ENCODE measurements at regions not wholly inside any gene's neighbourhood (a gene's known extent, or its start where the extent isn't known, plus 50 kb on each side); places are given as distances from the start of the nearest gene placed in this dataset.

DNA sequence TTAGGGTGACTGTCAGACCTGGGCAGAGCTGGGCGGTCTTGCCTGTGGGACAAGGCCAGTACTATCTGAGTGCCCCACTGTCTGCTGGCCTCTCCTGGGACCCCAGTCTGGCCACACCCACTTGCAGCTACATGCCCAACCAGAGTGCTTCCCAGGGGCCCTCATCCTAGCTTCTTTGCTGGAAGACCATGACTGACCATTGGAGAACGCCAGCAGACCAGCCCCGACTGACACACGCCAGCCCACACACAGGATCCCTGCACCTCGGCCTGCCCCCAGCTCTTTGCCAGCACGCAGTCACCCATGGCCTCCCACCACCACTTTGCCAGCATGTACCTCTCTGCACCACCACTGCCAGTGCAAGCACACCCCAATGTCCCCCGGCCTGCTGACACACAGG is 585.7 kb downstream of the ZNF674 start:
- DNase-seq (ENCODE audit: low spot score) (no peak), ATAC-seq (no peak)
- intact Hi-C loops (cut with DNase I), result no loop called here

DNA sequence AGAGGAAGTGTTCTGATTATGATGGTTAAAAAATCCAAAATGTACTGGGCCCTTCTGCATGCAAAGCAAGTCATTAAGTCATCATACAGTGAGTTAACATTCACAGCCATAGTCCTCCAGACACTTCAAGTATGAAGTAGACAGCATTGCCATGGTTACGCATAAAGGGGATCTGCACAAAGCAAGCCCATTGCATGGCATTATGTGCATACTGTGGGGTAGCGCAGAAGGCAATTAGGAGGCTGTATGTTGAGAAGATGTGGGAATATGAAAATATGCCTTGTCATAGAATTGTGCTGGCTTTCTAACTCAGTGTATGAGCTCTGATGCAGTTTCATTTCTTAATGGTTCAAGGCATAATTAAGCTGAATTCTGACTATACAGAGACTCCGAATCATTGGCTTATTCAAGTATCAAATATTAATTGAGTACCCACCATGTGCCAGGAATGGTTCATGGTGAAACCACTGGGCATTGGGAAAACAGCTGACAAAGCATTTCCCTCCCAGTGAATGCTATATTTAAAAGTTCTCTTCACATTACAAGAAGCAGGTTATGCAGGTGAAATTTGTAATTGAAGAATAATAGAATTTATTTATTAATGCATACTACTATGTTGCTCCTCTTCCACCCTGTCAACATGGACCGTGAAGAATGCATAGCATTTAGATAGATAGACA is 588.9 kb downstream of the ZNF674 start:
- ATAC-seq, result no peak
- no peak for DNase-seq (ENCODE audit: low spot score)
- intact Hi-C loops (cut with DNase I), result no loop called here

DNA sequence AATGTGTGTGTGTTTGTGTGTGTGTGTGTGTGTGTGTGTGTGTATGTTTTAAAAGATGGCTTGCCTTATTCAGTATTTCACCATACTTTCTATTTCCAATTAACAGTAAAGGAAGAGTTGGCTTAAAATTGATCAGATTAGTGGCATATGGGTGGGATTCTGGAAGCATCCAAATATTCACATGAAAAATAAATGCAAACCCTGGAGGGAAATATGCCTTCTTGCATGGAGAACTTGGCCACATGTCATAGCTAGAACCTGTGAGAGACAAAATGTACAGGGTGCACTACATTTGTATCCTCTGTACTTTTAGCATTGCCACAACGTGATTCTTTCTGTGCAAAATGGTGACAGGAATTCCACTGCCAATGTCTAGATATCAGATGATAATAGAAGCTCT is 589.6 kb downstream of the ZNF674 start:
- intact Hi-C loops (cut with DNase I), result no loop called here
- ATAC-seq (no peak), DNase-seq (ENCODE audit: low spot score) (no peak)

DNA sequence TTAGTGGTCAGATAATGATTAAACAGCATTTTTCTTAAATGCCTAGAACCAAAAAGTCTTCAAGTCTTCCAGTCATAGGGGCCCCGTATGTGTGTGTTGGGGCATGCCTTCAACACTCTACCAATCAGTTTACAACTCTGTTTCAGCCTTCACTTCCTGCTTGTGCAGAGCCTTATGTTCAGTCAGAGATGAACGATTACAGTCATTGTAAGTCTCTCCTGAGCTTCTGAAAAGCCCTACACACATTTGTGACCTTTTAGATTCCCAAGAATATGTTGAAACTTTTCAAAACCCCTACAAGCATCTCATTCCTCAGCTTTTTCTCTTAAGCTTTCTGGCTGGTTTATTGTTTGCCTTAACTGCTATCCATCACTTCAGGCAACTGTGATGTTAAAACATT is 591.2 kb downstream of the ZNF674 start:
- intact Hi-C loops (cut with DNase I), result no loop called here
- ATAC-seq (no peak), DNase-seq (ENCODE audit: low spot score) (no peak)

DNA sequence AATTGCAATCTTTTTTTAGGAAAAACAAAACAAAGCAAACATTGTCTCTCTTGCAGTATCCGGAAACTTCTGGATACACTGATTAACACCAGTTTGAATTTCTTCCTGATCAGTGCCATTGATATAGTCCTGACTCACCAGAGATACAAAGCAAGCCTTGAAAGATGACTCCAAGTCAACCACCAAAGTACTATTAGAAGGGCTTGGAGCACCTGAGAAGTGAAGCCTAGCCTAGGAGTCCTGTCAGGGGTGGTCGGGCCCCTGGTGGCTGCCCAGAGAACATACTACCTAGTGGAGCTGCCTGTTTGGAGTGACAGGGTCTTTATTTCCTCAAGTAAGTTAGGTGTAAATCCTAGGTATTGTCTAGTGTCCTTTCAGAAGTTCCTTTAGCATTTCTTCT is 593.2 kb downstream of the ZNF674 start:
- DNase-seq (ENCODE audit: low spot score) (no peak), ATAC-seq (no peak)
- intact Hi-C loops (cut with DNase I), result no loop called here

DNA sequence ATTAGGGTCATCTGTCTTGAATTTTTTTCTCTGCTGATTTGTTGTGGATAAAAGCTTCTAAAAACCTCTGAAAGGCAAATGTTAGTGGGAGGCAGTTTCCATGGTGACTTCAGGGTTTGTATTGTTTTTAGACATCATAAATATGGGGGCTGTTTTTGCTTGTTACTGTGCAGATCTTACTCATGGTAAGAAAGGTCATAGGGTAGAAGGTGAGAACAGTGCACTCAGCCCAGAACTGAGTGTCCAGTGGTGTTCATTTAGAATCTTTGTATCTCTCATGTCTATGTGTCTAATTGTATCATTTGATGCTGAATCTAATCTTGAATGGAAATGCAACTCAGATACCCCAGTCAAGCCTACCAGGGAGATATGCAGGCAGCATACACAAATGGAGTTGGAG is 609.8 kb downstream of the ZNF674 start:
- intact Hi-C loops (cut with DNase I), result no loop called here
- no peak for ATAC-seq
- DNase-seq (ENCODE audit: low spot score), result no peak

DNA sequence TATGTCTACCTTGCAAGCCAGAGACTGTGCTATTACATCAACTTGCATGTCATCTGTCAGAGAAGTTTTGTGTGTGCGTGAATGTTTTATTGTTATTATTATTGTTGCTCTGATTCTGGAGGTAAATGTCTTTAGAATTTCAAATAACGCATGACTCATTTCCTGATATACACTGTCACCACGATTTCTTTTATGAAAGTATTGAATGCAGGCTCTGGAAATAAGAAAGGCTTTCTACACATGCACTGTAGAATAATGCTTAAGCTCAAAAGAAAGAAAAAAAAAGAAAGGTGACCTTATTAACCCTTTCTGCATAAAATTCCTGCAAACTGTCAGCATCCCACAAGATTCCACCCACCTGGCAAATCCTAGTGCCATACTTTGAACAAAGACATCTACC is 632.9 kb downstream of the ZNF674 start:
- no peak for ATAC-seq
- intact Hi-C loops (cut with DNase I), result no loop called here
- DNase-seq (ENCODE audit: low spot score), result no peak

DNA sequence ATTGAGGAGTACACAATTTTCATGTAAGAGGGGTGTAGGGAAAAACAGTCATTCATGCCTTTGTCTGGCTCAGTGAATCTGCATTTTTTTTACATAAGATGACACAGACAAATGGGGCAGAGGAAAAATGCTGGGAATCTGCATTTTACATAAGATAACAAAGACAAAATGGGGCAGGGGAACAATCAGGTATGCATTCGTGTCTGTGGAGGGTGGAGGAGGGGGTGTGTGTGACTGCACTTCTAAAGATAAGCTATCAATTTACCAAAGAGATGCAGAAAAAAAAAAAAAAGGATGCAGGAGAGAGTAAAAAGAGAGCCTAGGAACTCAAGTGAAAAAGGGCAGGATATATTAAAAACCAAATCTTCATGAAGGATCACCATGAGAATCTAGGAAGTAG is 637.4 kb downstream of the ZNF674 start:
- no peak for DNase-seq (ENCODE audit: low spot score)
- intact Hi-C loops (cut with DNase I), result no loop called here
- ATAC-seq, result no peak

DNA sequence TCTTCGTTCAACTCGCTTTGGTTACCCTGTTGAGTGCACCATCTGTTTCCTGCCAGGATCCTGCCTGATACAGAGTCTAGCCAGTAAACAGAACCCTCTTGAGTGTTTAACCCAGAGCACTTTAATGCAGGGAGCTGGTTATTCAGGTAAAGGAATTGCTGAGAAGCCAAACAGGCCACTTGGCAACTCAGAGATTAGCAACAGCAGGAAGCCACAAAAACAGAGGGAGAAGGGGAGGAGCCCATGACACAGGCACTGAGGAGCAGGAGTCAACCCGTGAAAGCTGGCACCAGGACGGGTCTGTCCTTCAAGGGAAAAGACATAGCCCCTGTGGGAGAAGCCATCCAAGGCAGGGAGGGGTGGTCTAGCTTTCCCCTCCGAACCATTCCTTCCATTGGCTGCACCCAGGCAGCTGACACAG is 641.4 kb downstream of the ZNF674 start:
- DNase-seq (ENCODE audit: low spot score) (no peak), ATAC-seq (no peak)
- intact Hi-C loops (cut with DNase I), result no loop called here

DNA sequence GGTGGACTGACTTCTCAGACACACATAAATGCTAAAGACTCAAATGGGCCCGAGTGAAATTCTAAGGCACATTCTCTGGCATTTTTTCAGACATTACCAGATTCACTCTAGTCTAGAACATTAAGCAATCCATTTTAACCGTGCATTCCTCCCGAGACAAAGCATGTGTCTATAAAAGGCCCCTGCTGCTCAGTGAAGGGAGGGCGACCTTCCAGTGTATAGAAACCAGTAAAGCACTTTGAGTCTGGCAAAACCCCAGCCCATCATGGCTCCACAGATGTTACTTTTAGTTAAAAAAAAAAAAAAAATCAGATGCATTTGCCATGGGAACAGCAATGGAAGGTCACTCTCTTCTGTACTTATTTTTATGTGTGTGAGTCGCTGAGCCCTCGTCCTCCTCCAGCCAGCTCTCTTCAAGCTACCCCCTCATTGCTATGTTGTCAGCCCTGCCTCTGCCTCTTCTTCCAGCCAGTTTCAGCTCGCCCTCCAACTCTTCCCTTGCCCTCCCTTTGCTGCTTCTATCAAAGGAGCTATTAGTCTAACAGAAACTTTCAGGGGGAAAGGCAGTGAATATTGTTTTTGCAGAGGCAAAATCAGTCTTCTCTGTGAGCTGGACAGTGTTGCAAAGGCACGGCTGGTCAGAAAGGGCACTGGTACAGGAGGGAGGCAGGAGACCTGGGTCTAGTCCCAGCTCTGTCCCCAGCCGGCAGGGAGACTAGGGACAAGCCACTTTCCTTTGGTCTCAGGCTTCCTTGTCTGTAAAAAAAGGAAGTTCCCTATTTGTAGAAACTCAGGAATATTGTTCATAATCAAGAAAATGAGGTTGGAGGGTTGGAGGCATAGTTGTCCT is 644.2 kb downstream of the ZNF674 start:
- ATAC-seq, result no peak
- no peak for DNase-seq (ENCODE audit: low spot score)
- intact Hi-C loops (cut with DNase I), result no loop called here

DNA sequence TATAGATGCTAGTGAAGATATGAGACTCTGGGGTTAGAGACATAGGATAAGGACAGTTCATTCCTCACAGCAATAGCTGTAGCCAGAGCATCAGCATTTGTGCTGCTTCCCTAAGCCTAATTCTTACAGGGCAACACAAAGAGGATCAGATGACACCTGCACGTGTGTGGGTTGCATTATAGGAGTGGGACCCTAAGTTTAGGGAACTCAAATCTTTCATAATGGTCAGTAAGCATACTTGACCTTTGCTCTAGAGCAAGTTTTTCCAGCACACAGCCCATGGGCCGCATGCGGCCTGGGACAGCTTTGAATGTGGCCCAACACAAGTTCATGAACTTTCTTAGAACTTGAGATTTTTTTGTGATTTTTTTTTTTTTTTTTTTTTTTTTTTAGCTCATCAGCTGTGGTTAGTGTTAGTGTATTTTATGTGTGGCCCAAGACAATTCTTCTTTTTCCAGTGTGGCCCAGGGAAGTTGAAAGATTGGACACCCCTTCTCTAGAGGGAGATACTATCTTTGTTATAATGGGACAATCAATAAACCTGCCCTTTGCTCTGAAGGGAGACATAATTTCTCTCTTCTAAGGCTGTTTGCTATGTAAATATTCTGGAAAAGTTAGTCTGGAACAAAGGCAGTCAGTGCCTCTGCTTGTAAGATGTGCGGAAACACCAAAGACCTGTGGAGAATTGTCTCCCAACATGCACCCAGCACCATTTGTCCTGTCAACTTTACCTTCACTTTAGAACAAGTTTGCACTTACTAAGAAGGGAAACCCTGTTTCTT is 650.2 kb downstream of the ZNF674 start:
- intact Hi-C loops (cut with DNase I), result no loop called here
- DNase-seq (ENCODE audit: low spot score), result no peak
- no peak for ATAC-seq

DNA sequence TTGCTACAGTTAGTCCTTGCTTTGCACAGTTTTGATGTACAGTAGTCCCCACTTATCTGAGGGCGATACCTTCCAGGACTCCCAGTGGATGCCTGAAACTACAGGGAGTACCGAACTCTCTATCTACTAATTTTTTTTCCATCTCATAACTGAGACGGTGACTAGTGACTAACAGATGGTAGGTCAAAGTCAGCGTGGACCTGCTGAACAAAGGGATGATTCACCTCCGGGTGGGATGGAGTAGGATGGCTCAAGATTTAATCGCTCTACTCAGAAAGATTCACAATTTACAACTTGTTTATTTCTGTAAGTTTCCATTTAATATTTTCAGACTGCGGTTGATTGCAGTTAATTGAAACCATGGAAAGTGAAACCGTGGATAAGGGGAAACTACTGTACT is 655.8 kb downstream of the ZNF674 start:
- ATAC-seq (no peak), DNase-seq (ENCODE audit: low spot score) (no peak)
- intact Hi-C loops (cut with DNase I), result no loop called here

DNA sequence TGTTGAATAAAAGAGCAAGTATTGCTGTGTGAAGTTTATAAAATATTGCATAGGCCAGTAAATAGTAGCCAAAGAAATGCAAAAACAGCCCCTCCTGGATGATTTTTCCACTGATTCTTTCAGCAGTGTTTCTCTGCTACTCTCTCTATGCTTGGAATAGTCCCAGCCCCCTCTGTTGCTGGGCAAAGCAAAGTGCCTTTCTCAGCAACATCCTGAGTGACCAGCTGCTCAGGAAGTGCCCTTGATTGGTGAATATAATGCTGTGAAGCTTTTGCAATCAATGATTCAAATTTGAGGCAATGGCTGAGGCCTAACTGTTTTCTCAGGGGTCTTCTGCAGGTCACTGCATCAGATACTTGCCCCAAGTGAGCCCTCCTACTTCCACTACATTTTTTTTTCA is 656.7 kb downstream of the ZNF674 start:
- DNase-seq (ENCODE audit: low spot score) (no peak), ATAC-seq (no peak)
- intact Hi-C loops (cut with DNase I), result no loop called here

DNA sequence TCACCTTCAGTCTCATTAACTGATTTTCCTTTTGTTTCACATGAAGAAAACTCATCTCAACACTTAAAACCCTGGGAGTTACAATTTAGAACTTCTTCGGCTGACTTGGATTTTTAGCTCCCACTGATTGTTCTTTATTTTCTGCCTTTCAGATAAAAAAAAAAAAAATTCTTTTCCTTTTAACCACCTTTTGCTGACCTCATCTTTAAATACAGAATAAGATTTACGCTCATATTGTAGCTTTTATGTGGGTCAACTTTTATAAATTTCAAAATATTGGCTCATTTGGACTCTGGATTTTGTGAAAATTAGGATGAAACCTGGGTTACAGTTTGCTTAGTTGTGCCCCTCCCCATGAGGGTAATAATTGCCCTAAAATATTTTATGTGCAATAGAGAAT is 659.3 kb downstream of the ZNF674 start:
- intact Hi-C loops (cut with DNase I), result no loop called here
- ATAC-seq (no peak), DNase-seq (ENCODE audit: low spot score) (no peak)

DNA sequence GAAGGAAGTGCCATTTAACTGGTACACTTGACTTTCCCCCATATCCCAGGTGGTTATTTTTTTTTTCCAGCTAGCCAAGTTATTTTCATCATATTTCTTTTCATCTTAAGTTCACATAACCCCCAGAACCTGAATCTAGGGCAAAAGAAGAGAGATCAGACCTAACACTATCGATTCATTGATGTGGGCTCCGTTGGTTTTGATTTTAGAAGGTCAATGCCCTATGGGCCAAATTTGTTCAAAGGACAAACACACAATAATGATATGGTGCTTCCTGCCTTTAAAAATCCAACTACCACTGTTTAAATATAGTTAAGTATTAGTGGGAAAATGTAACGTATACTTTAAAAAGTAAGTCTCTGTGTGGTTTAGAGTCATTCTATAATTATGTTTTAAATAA is 665.7 kb downstream of the ZNF674 start:
- DNase-seq (ENCODE audit: low spot score), result no peak
- ATAC-seq, result no peak
- intact Hi-C loops (cut with DNase I), result no loop called here

DNA sequence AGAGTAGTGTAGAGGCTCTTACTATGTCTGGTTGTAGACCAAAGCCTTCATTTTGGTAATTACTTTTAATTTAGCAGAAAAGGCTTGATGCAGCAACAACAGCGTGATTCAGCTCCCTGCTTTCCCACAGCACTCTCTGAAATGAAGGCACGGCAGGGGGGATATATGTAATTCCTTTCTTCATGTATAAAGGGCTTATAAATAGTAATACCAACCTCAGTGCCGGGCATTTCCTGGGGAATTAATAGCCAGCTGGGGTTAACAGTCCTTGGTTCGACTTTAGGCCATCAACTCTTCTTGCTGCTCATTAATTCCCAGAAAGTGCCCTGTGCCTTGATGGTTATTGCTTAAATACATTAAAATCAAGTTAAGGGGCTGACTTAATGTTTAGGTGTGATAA is 669.0 kb downstream of the ZNF674 start:
- intact Hi-C loops (cut with DNase I), result no loop called here
- ATAC-seq (no peak), DNase-seq (ENCODE audit: low spot score) (no peak)

DNA sequence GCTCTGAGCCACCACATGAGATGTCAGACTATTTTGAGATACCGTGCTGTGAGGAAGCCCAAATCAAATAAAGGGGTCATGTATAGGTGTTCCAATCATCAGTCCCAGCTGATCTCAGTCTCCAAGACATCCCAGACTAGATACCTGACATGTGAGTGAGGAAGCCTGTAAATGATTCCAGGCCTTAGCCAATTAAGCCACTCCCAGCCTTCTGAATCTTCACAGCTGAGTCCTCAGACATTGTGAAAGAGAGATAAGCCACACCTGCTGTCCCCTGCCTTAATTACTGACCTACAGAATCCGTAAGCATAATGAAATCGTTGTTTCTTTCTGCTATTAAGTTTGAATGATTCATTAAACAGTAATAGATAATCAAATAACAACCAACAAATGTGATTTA is 671.4 kb downstream of the ZNF674 start:
- no peak for ATAC-seq
- no peak for DNase-seq (ENCODE audit: low spot score)
- intact Hi-C loops (cut with DNase I), result no loop called here

DNA sequence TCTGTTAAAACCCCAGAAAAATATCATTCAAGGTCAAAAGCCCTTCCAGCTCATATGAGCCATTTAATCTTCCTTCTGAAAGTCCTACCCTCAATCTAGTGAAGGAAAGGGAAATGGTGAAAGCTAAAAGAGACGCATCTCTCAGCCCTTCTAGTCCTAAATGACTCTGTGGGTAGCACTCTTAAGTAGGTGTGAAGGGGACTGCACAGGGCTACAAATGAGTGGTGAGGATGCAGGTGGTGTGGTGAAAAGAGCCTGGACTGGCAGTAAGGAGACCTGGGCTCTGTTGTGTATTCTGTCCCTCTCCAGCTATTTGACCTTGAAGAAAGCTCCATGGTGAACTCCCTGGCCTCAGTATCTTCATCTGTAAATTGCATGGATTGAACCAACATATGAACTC is 671.8 kb upstream of the DIPK2B start:
- intact Hi-C loops (cut with DNase I), result no loop called here
- ATAC-seq, result no peak

DNA sequence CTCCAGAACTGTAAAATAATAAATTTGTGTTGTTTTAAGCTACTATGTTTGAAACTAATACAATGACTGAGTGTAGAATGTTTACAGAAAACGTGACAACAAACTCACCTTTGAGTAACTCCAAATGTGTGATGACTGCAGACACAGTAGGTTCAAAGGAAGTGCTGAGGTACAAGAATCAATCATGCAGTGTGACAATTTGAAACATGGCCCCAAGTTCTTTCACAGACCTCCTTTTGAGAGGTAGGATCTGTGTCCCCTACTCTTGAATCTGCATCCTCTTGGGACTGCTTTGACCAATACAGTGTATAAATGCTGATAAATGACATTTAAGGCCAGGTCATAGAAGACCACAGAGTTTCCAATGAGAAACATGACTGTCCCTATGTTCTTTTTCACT is 667.7 kb upstream of the DIPK2B start:
- no peak for ATAC-seq

More for the DNA sequence above, 671.8 kb upstream of the DIPK2B start:
- DNase-seq (ENCODE audit: low spot score), result no peak

DNA sequence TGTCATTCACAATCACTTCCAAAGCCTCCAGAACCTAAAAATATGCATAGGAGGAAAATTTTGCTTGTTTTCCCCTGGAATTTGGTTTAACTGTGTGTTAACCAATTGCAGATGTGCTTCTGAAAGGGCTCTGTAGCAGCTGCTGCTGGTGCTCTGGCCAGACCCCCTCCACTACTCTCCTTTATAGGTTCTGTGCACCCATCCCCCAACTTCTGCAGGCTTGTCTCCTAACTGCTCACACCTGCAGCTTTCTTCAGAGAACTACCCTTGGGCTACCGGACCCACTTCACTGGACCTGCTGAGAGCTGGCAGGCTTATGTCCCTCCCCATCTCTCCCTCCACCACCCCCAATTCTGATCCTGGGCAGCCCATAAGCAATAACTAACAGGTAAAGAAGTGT is 662.1 kb upstream of the DIPK2B start:
- ATAC-seq (no peak), DNase-seq (ENCODE audit: low spot score) (no peak)
- intact Hi-C loops (cut with DNase I), result no loop called here

More for the DNA sequence above, 667.7 kb upstream of the DIPK2B start:
- no peak for DNase-seq (ENCODE audit: low spot score)
- intact Hi-C loops (cut with DNase I), result no loop called here

All from sciatic nerve (tissue), 2 donors.